ENCODE measurements at regions not wholly inside any gene's neighbourhood (a gene's known extent, or its start where the extent isn't known, plus 50 kb on each side); places are given as distances from the start of the nearest gene placed in this dataset.

- TF ChIP-seq CTCF (conservative IDR thresholded peaks at IDR 0.05; ENCODE audit: low read depth, low read length) (no peak), EZH2 (IDR thresholded peaks at IDR 0.05; ENCODE audit: borderline replicate concordance, low read depth, low read length, poor library complexity, severe bottlenecking) (no peak)
Observed at GRCh38 chr1:228986093-228986904, 251.0 kb downstream of the RHOU start.
